ENCODE measurements at regions not wholly inside any gene's neighbourhood (a gene's known extent, or its start where the extent isn't known, plus 50 kb on each side); places are given as distances from the start of the nearest gene placed in this dataset.

DNA sequence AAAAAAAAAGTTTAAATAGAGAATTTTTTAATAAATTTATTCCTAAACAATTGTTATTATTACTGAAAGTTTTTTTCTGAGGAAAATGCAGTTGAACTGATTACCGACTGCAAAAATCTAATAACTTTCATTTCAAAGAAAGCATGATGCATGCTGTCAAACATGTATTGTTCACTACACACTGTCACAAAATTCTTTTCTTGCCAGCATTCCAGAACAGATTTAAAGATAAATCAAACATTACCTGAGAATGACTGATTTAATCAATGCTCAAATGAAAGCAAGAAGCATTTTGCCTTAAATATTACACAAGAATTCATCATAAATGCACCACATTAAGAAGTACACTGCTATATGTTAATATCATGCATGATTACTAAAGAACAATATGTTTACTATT, 588.3 kb downstream of the SLC16A7 start:
- no peaks in the 10 kb centered on the region for H3K27me3 Mint-ChIP-seq (ENCODE audit: low read depth in 3 of 3)
- DNase-seq, result no peak
- no peaks in the 10 kb centered on the region for H3K36me3 Mint-ChIP-seq
- no peak overlapping the region for H3K27ac Mint-ChIP-seq
- Histone ChIP-seq H3K9me3 (replicated peaks in 1 of 2; ENCODE audit: control insufficient read depth in 1 of 2, insufficient read depth in 1 of 2, low read length in 2 of 2) (peaks cover 0 to 5% of the 10 kb centered on the region in 2 donors), H3K36me3 (replicated peaks in 1 of 2; ENCODE audit: control insufficient read depth in 1 of 2, insufficient read depth in 2 of 2, low read length in 2 of 2) (no peaks in the 10 kb centered on the region), H2AFZ (ENCODE audit: insufficient read depth, low read depth, low read length, poor library complexity, severe bottlenecking) (no peak overlapping the region), H3K27ac (ENCODE audit: low read depth in 1 of 2, low read length in 2 of 2) (no peak overlapping the region), H3K4me2 (replicated peaks; ENCODE audit: extremely low read depth, low read length, poor library complexity, severe bottlenecking) (no peak overlapping the region), H4K20me1 (ENCODE audit: insufficient read depth, low read length) (no peaks in the 10 kb centered on the region), H3K9ac (ENCODE audit: insufficient read depth, low read length, poor library complexity, severe bottlenecking) (no peak overlapping the region), H3K27me3 (ENCODE audit: control insufficient read depth in 2 of 2, insufficient read depth in 2 of 2, low read length in 2 of 2) (no peaks in the 10 kb centered on the region), H3K4me1 (ENCODE audit: control insufficient read depth in 1 of 2, insufficient read depth in 2 of 2, low read length in 2 of 2) (no peaks in the 10 kb centered on the region), H3K4me3 (replicated peaks in 1 of 3; ENCODE audit: low read depth in 2 of 3, low read length in 3 of 3) (no peak overlapping the region), H3K79me2 (ENCODE audit: insufficient read depth, low read length) (no peaks in the 10 kb centered on the region)
- H3K4me1 Mint-ChIP-seq, result no peaks in the 10 kb centered on the region
- no CpG with 5 or more reads among the region's 1 CpG for WGBS (ENCODE audit: insufficient coverage)
- intact Hi-C loops (cut with micrococcal nuclease), result no loop called here
- TF ChIP-seq, protein P1, sequence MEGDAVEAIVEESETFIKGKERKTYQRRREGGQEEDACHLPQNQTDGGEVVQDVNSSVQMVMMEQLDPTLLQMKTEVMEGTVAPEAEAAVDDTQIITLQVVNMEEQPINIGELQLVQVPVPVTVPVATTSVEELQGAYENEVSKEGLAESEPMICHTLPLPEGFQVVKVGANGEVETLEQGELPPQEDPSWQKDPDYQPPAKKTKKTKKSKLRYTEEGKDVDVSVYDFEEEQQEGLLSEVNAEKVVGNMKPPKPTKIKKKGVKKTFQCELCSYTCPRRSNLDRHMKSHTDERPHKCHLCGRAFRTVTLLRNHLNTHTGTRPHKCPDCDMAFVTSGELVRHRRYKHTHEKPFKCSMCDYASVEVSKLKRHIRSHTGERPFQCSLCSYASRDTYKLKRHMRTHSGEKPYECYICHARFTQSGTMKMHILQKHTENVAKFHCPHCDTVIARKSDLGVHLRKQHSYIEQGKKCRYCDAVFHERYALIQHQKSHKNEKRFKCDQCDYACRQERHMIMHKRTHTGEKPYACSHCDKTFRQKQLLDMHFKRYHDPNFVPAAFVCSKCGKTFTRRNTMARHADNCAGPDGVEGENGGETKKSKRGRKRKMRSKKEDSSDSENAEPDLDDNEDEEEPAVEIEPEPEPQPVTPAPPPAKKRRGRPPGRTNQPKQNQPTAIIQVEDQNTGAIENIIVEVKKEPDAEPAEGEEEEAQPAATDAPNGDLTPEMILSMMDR (IDR thresholded peaks at IDR 0.05), result no peak
- H3K9me3 Mint-ChIP-seq, result peaks cover 0 to 9% (median 4%) of the 10 kb centered on the region in 7 donors
- no peak overlapping the region for H3K4me3 Mint-ChIP-seq

DNA sequence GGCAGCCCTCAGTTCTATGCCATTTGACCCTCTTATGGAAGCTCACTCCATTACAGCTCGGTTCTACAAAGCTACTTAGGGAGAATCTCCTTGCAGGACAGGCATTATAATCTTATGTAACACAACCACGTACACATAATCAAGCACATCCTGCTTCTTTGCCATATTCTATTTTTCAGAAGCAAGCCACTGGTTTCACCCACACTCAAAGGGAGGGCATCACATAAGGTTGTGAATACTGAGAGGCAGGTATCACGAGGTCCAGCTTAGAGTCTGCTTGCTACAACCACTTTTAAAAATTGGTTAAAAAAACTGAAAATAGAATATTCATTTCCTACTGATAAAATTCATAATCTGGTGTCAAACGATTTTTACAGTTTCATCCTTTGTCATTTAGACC, 589.2 kb downstream of the SLC16A7 start:
- 83% methylated on average over 1 of the region's 4 CpGs for WGBS (ENCODE audit: insufficient coverage)
- intact Hi-C loops (cut with micrococcal nuclease), result no loop called here
- Histone ChIP-seq H3K4me2 (replicated peaks; ENCODE audit: extremely low read depth, low read length, poor library complexity, severe bottlenecking) (no peak overlapping the region), H3K27me3 (ENCODE audit: control insufficient read depth in 2 of 2, insufficient read depth in 2 of 2, low read length in 2 of 2) (no peaks in the 10 kb centered on the region), H3K4me1 (ENCODE audit: control insufficient read depth in 1 of 2, insufficient read depth in 2 of 2, low read length in 2 of 2) (no peaks in the 10 kb centered on the region), H3K9ac (ENCODE audit: insufficient read depth, low read length, poor library complexity, severe bottlenecking) (no peak overlapping the region), H3K27ac (ENCODE audit: low read depth in 1 of 2, low read length in 2 of 2) (no peak overlapping the region), H3K79me2 (ENCODE audit: insufficient read depth, low read length) (no peaks in the 10 kb centered on the region), H3K9me3 (replicated peaks in 1 of 2; ENCODE audit: control insufficient read depth in 1 of 2, insufficient read depth in 1 of 2, low read length in 2 of 2) (peaks cover 0 to 5% of the 10 kb centered on the region in 2 donors), H4K20me1 (ENCODE audit: insufficient read depth, low read length) (no peaks in the 10 kb centered on the region), H2AFZ (ENCODE audit: insufficient read depth, low read depth, low read length, poor library complexity, severe bottlenecking) (no peak overlapping the region), H3K36me3 (replicated peaks in 1 of 2; ENCODE audit: control insufficient read depth in 1 of 2, insufficient read depth in 2 of 2, low read length in 2 of 2) (no peaks in the 10 kb centered on the region), H3K4me3 (replicated peaks in 1 of 3; ENCODE audit: low read depth in 2 of 3, low read length in 3 of 3) (no peak overlapping the region)
- no peak for DNase-seq
- no peaks in the 10 kb centered on the region for H3K4me1 Mint-ChIP-seq
- no peaks in the 10 kb centered on the region for H3K36me3 Mint-ChIP-seq
- TF ChIP-seq, protein P1 (IDR thresholded peaks at IDR 0.05), result no peak
- H3K4me3 Mint-ChIP-seq, result no peak overlapping the region
- H3K27me3 Mint-ChIP-seq (ENCODE audit: low read depth in 3 of 3), result no peaks in the 10 kb centered on the region
- peaks cover 0 to 12% (median 4%) of the 10 kb centered on the region in 7 donors for H3K9me3 Mint-ChIP-seq
- no peak overlapping the region for H3K27ac Mint-ChIP-seq

All from CD14-positive monocyte (primary cell).